GM21526 (cell line): ENCODE measurements at regions not wholly inside any gene's neighbourhood (a gene's known extent, or its start where the extent isn't known, plus 50 kb on each side); places are given as distances from the start of the nearest gene placed in this dataset.

Experiments used
- ATAC-seq: cut with Tn5 transposase; IDR thresholded peaks from one replicate; pipeline ENCODE4 v1.9.1; 2021; ENCODE audit warnings: moderate library complexity; ENCODE audit not compliant: unreplicated experiment, low FRiP score

DNA sequence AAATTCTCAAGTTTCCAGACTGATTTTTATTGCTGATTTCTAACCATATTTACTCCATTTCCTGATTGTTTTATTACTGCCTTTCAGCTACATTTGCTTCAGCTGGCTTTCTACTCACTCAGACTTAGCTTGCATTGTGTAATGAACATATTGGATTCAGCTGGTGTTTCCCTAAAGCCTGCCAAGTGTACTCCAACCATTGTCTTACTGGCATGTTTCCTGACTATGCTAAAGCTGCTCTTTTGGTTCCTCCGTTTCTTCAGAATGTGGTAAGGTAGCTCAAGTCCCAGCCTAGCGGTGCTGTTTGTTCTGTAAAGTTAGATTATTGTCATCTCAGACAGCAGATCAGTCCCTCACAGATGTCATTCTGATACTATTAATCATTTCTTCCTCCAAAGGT lies 53.1 kb upstream of the GLRA2 start:
- ATAC-seq = no peak

DNA sequence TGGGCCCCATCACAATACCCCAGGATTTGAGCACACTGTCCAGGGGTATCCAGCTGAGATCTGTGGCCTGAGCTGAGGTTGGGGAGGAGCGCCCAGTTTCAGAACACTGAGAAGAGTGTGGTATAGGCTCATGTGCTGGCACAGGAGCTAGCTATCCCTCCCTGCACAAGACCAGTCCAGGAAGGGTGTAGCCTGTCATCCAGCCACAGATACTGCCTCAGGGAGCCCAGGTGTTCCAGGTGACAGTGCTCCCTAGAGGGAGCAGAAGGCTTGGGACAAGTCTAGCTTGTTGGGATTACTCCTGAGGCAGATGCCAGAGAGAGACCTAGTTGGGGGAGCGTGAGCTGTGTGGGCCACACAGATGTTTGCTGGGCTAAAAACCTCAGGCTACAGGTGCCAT lies 79.6 kb upstream of the GLRA2 start:
- no peak for ATAC-seq

DNA sequence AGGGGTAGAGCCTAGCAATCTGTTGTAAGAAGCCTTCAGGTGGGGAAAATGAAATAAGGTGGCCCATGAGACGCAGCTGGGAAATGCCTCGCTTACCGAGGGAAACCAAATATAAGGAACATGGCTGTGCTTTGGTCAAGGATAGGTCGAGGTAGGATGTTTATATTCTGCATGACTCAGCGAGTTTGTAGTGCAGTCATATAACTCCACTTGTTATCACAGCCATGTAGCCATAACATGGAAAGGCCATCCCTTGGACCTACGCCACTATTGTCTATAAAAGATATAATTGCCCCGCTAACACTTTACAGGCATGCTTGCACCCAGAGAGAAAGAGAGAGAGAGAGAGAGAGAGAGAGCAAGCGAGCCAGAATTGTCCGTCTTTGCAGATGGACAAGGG lies 80.9 kb upstream of the GLRA2 start:
- no peak for ATAC-seq

DNA sequence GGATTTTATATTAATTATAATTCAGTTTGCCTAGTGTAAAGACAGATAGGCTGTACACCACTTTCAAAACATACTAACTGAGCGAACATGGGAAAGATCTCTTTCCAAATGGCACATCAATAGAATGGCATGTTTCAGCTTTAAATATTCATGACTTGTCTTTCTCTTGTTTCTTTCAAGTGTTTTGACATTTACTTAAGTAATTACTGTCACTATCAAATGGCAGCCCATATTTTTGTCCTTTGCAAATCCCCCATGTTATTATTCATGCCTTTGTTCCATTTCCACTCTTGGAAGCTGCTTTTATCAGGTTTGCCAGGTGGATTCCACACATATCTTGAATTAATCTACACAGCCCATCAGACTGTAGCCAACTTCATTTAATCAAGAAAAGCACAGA lies 89.2 kb upstream of the GLRA2 start:
- no peak for ATAC-seq

DNA sequence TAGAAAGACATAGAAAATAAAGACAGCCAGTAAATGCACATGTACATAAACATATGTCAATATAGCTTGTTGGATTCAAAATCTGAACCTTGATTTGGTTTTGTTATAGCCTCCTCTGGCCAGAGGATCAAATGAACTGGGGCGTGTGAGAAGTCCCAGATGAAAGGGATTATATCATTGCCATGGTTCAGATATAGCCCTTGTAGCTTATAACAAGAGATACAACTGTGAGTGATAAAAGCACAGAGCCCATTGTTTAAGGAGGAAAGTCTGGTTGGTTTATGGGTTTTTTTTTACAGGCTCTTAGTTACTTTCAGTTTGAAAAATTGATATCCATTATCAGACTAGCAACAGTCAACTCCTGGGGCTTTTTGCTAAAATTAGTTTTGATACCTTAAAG lies 101.7 kb upstream of the GLRA2 start:
- no peak for ATAC-seq

DNA sequence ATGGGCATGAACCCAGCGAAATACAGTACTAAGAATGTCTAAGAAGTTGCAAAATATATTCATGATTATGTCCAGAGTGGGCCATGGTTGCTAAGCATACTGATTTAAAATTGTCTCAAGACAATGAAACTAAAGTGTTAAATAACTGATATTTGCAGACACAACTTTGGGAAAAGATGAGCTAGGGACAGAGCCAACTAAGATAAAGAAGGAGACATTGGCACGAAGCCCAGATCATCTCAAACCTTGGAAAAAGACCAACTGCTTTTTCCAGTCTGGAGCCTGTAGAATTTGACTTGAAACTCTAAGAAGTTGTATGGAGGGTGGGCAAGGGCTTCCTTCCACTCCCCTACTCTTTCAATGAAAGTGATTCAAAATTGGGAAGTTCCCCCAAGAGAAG lies 108.5 kb upstream of the GLRA2 start:
- ATAC-seq = no peak

DNA sequence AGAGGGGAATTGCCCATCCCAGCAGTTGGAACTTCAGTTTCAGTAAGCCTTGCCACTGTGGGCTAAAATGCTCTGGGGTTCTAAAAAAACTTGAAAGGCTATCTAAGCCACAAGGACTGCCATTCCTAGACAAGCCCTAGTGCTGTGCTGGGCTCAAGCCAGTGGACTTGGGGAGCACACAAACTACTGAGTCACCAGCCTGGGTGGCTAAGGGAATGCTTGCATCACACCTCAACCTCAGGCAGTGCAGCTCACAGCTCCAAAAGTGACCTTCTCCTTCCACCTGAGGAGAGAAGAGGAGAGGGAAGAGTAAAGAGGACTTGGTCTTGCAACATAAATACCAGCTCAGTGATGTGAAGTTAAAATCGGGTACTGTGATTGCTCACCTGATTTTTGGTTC lies 116.7 kb upstream of the GLRA2 start:
- no peak for ATAC-seq

DNA sequence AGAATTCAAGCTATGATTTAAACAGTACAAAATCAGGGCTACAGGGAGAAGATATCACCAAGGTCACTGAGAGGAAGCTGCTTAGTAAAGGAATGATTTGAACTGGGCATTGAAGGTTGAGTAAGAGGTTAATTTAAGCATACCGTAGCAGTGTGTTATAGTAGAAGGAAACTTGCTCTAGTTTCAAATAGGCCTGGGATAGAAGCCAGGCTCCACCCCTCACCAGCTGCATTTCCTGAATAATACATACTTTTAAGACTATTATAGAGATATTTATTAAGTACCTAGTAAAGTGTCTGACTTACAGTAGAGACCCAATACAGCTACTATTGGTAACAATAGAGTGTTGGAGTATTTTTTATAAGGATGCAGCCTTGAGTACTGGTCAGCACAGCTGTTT lies 118.0 kb upstream of the GLRA2 start:
- ATAC-seq = no peak

DNA sequence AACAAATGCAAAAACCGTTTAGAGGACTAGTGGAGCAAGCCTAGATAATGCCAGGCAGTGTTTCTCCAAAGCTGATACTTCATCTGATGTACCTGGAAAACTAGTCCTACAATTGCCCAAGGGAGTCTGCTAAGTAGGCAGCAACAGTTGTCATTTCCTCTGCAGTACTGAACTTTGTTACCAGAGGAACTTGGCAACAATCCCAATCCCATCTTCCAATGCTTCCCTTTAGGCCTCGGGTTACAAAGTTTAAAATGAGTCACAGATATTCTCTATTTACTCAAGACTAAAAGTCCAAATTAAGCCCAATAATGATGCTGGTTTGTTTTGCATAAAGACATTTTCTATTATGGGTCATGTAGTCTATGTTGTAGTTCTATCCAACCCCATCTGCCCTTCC lies 120.0 kb upstream of the GLRA2 start:
- ATAC-seq = no peak

DNA sequence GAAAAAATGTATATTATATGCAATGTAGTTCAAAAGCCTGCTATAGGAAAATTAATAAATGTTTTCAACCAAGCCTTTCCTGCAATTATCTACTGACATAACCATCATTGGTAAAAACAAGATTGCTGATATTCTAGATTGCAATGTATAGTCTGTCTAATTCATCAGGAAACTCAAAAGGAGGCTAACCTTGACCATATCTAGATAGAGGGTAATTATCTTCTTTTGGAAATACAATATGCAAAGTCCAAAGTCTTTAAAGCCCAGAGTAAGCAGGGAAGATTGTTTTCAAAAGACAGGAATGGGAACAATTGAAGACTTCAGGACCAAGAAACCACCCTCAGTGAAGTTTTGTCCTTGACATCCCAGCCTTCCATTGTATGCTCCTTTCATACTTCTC lies 123.1 kb upstream of the GLRA2 start:
- ATAC-seq = no peak

DNA sequence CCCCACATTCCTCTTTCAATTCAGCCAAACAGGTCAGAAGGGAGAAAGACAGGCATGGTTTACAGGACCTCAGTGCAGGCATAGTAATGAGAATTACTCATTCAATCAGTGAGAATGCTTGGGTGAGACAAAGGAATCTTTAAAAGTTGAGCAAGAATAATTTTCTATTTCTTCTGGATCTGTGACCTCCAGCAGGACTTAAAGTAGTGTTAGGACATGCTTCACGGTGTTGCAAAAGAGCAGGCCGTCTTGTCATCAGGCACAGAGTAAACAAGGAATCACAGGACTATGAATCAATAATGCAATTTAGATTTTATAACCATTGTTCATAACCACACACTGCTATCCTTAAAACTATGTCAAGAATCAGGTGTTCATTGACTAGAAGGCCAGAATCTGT lies 130.6 kb upstream of the GLRA2 start:
- no peak for ATAC-seq

DNA sequence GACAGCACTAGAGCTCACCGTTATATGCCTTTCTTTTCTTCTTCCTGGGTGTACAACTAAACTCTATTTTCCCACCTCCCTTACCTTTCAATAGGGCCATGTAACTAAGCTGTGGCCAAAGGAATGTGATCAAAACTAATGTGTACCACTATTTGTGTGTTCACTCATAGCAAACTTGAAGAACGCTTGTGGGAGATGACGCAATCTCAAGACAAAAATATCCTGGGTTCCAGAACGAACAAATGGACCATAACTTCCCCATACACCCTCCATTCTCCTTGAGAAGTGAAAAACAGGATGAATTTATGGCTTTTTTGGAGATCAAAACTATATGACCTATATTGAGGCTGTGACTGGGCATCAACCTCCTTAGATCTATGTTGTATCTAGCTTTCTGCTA lies 139.7 kb upstream of the GLRA2 start:
- ATAC-seq = no peak

DNA sequence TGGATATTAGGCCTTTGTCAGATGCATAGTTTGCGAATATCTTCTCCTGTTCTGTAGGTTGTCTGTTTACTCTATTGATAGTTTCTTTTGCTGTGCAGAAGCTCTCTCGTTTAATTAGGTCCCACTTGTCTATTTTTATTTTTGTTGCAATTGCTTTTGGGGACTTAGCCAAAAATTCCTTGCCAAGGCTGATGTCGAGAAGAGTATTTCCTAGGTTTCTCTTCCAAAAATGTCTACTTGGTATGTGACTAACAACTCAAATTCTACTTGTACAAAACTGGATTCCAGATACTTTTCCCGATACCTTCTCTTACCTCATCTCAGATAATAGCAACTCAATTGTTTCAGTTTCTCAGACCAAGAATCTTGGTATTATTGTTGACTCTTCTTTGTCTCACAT lies 142.4 kb upstream of the GLRA2 start:
- no peak for ATAC-seq

DNA sequence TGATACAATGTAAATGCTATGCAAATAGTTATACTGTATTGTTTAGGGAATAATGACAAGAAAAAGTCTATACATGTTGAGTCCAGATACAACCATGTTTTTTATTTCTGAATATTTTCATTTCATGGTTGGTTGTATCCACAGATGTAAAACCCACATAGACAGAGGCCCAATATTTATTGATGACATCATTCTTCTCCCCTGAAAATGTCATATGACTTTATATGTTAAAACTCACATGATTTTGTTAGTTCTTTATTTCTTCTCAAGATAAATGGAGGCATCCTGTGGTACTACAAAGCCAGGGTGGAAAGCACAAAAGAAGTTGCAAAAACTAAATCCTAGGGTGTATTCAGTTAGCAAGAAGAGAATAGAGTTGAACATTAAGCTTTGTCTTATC lies 149.3 kb upstream of the GLRA2 start:
- ATAC-seq = no peak

DNA sequence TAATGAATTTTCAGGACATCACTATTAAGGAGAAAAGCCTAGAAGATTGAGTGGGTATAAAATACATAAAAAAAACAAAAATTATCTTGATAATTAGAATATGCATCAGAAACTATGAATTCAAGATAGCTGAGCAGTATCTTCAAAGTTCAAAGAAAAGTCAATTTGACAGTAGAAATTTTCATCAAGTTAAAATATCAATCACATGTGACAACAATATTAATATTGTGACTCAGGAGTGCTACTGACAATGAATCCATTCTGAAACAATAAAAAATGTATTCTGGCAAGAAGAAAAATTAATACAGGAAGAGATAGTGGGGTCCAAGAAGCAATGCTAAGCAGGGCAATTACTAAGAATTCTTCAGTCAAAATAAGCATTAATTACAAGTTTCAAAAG lies 151.9 kb upstream of the GLRA2 start:
- ATAC-seq = no peak

DNA sequence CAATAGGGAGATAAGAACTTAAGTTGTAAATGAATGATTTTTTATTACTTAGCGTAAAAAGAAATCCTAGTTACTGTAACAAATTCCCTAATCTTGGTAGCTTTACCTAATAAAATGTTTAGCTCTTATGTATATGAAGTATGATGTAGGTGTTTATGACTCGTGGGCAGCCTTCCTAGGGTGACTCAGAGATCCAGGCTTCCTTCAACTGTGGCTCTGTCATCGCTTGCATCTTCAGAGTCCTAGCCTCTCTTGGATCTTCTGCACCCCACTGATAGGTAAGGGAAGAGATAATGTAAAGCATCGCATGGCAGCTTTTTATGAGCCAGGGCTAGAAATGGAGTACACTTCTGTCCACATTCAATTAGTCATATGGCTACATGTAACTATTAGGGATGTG lies 165.6 kb upstream of the GLRA2 start:
- ATAC-seq = no peak

DNA sequence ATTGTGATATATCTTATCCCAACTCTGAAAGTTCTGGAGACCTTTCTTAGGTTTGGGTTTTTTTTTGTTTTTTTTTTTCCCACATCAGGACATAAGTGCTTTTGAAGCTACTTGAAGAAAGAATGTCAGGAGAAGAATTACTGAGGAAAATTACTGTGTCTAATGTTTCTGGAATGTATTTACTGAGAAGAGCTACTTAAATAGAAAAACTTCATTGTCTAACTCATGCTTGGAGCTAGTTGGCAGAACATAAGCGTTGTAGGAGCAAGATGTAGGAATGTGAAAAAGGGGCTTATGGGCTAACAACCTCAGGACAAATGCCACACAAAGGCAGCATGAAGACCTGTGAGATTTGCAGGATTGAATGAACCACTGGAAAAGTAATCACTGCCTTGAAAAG lies 166.6 kb upstream of the GLRA2 start:
- ATAC-seq = no peak

DNA sequence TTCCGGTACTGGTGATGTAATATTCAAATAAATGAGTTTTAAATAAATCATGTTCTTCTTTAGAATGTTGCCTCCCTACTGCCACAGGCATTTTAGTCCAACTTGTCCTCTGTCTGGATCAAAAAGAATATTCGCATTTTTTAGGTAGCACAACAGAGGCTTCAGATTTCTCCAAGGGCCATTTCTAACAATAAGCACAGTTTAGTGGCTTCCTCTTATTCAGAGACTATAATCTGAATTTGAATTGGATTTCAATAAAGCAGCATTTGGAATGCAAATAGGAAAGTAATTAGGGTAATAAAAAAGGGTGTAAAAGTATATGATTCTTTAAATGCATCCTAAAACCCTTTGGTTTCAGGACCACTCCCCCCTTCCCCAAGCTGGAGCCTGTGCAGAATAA lies 167.9 kb upstream of the GLRA2 start:
- ATAC-seq = no peak

DNA sequence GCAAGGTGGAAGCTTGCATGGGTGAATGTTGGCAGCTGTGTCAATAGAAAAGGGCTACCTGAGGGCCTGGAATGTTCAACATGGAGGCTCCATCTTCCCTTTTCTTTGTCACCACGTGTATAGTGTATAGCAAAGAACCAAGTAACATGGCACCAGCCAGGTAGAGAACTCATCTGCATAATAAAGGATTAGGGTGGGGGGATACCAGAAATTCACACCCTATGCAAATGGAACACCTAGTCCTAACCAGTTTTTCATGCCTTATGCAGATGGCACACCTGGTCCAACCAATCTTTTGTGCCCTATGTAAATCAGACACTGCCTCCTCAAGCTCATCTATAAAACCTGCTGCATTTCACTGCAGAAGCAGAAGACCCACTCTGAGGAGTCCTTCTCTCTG lies 169.6 kb upstream of the GLRA2 start:
- ATAC-seq = no peak

DNA sequence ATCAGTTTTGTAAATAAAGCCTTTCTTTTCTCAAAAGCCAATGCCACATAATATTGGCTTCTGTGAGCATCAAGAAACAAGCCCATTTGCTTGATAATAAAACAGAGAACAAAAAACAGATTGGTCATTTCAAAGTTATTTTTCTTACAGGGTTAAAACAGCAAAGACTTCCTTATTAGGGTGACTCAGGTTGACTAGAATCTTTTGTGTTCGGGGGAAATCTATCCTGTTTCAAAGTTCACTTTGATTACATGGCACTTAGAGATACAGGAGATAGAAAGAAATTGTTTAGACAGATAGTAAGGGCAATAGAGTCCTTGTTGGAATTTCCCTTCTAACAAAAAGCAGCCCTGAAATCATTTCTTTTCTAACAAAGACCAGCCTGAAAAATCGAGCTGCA lies 170.0 kb upstream of the GLRA2 start:
- no peak for ATAC-seq

DNA sequence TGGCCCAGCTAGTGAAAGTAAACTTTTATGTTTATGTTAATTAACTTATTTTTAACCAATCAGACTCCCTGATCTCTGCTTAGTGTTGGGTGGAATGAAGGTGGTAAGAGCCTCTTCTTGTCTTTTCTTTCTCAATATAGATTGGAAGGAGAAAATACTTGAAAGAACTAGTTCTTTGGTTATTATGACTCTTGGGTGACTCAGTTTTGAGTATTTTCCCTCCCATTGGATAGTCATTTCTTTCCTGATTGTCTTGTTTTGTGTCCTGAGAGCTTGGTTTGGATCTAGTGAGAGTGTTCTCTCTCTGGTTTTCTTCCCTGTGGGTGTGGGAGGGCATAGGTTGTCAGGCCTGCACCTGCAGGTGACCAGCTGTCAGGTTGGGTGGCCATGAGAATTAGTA lies 172.0 kb upstream of the GLRA2 start:
- no peak for ATAC-seq

DNA sequence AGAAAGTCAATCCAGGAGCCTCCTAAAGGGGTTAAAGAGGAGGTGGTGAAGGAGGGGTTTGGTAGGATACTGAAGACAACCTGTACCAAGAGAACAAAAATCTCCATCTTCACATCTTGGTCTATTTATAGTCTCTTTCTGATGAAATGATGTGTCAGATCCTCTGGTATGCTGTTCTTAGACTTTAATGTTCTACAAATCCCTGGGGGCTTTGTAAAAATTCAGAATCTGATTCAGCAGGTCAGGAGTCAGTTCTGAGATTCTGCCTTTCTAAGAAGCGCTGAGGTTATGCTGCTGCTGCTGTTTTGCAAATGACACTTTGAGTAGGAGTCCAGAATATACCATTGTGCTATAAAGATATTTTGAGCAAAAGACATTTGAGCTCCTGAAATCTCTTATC lies 172.9 kb upstream of the GLRA2 start:
- no peak for ATAC-seq

DNA sequence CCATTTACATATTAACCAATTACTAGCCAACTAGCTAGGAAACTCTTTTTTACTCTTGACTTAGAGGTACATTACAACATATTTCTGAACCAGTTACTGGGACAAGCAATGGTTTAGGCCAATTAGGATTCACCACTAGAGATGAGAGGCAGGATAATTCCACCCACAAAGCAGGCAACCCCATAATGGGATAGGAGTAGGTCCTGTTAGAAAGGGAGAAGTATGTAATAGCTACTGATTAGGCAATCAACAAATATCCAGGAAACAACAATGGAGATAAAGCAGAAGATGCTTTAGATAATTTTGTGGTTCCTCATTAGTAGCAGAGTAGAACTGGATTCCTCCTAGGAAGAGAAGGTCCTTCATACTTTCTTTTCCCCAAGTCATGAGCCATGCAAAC lies 173.8 kb upstream of the GLRA2 start:
- no peak for ATAC-seq

DNA sequence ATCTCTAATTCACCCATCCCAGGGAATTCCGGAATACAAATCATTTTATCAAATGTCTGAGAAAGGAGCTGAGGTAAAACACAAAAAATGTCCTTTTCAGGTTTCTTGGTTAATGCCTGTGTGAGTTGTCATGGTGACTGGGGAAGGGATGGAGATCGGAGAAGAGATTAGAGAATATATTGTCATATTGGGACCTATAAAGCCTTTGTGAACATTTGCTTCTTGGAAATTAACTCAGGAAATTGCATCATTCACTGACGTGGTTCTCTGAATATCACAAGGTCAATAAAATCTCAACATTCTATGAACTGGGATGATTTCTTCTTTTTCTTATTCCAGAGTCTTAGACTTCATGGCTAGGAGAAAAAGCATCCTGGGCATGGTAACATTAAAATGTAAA lies 174.8 kb upstream of the GLRA2 start:
- ATAC-seq = no peak
